ENCODE measurements at regions not wholly inside any gene's neighbourhood (a gene's known extent, or its start where the extent isn't known, plus 50 kb on each side); places are given as distances from the start of the nearest gene placed in this dataset.

DNA sequence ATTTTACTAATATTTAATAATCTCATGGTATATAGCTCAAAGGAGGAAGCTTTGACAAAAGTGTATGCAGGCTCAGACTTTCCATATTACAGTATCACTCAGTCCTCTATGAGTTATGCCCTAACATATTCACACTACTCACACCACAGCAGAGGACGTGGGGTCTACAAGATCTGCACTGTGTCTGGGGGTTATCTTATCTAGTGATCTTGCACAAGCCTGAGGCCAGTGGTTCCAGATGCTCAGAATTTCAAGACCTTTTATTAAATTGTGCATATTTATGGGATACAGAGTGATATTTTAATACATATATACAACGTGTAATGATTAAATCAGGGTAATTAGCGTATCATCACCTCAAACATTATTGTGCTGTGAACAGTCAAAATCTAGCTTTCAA lies 933.1 kb downstream of the SQOR start:
- Histone ChIP-seq H3K9me1 (ENCODE audit: insufficient read depth, low read length) (no peaks in the 10 kb centered on the region), H3K27ac (ENCODE audit: insufficient read depth, low read length) (no peak overlapping the region), H2BK5ac (ENCODE audit: low read depth, low read length, poor library complexity, severe bottlenecking) (no peak overlapping the region), H3K18ac (ENCODE audit: low read depth, low read length) (no peak overlapping the region), H4K8ac (ENCODE audit: low read depth in 2 of 2, low read length in 2 of 2) (no peak overlapping the region), H3K4ac (ENCODE audit: low read depth, low read length) (no peak overlapping the region), H2AK9ac (replicated peaks; ENCODE audit: low read depth, low read length, poor library complexity) (no peak overlapping the region), H3K9ac (ENCODE audit: low read depth, low read length) (no peak overlapping the region), H3K23ac (ENCODE audit: low read depth, low read length) (no peak overlapping the region), H3K14ac (replicated peaks; ENCODE audit: low read depth, low read length) (no peak overlapping the region), H2AFZ (replicated peaks; ENCODE audit: low read length, poor library complexity) (no peak overlapping the region), H3K4me3 (ENCODE audit: insufficient read depth, low read depth, low read length) (no peak overlapping the region), H3K4me2 (ENCODE audit: low read depth, low read length) (no peak overlapping the region), H2BK120ac (ENCODE audit: low read depth, low read length) (no peak overlapping the region), H3K79me1 (ENCODE audit: low read depth in 1 of 2, low read length in 2 of 2) (no peaks in the 10 kb centered on the region), H2BK15ac (ENCODE audit: low read depth, low read length) (no peak overlapping the region), H3K4me1 (ENCODE audit: control insufficient read depth, insufficient read depth, low read length) (no peaks in the 10 kb centered on the region), H3K9me3 (ENCODE audit: control insufficient read depth, insufficient read depth, low read length) (peaks cover 14% of the 10 kb centered on the region), H4K5ac (ENCODE audit: low read depth, low read length) (no peak overlapping the region), H2AK5ac (ENCODE audit: low read depth, low read length) (no peak overlapping the region), H2BK20ac (ENCODE audit: low read depth, low read length) (no peak overlapping the region), H4K20me1 (ENCODE audit: insufficient read depth, low read length) (no peaks in the 10 kb centered on the region), H3K36me3 (ENCODE audit: control insufficient read depth, insufficient read depth, low read length) (no peaks in the 10 kb centered on the region), H4K91ac (ENCODE audit: insufficient read depth, low read depth, low read length) (no peak overlapping the region), H3K56ac (ENCODE audit: extremely low read depth, insufficient read depth, low read length) (no peak overlapping the region), H3K27me3 (ENCODE audit: control insufficient read depth, insufficient read depth, low read length) (no peaks in the 10 kb centered on the region)
- intact Hi-C loops (cut with micrococcal nuclease) (no loop called here), in situ Hi-C loops (cut with MboI; ENCODE audit: low sequenced_read_pairs) (no loop called here), dilution Hi-C loops (cut with HindIII; ENCODE audit: low sequenced_read_pairs, unreplicated experiment) (no loop called here)
- ChIA-PET POLR2A (ENCODE audit: unreplicated experiment) (no interaction called here), CTCF (no interaction called here)
- no peak for TF ChIP-seq NFE2L2 (IDR thresholded peaks at IDR 0.05; ENCODE audit: low read depth, low read length)
- no peak for TF ChIP-seq BHLHE40 (IDR thresholded peaks at IDR 0.05; ENCODE audit: low read depth, low read length)
- TF ChIP-seq, protein P1, sequence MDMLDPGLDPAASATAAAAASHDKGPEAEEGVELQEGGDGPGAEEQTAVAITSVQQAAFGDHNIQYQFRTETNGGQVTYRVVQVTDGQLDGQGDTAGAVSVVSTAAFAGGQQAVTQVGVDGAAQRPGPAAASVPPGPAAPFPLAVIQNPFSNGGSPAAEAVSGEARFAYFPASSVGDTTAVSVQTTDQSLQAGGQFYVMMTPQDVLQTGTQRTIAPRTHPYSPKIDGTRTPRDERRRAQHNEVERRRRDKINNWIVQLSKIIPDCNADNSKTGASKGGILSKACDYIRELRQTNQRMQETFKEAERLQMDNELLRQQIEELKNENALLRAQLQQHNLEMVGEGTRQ (IDR thresholded peaks at IDR 0.05; ENCODE audit: low read depth, low read length) = no peak
- TF ChIP-seq, protein P2, sequence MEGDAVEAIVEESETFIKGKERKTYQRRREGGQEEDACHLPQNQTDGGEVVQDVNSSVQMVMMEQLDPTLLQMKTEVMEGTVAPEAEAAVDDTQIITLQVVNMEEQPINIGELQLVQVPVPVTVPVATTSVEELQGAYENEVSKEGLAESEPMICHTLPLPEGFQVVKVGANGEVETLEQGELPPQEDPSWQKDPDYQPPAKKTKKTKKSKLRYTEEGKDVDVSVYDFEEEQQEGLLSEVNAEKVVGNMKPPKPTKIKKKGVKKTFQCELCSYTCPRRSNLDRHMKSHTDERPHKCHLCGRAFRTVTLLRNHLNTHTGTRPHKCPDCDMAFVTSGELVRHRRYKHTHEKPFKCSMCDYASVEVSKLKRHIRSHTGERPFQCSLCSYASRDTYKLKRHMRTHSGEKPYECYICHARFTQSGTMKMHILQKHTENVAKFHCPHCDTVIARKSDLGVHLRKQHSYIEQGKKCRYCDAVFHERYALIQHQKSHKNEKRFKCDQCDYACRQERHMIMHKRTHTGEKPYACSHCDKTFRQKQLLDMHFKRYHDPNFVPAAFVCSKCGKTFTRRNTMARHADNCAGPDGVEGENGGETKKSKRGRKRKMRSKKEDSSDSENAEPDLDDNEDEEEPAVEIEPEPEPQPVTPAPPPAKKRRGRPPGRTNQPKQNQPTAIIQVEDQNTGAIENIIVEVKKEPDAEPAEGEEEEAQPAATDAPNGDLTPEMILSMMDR (conservative IDR thresholded peaks at IDR 0.05; ENCODE audit: low read depth, low read length) = no peak
- no peak for TF ChIP-seq RCOR1 (IDR thresholded peaks at IDR 0.05; ENCODE audit: insufficient replicate concordance, low read length)
- no peak for TF ChIP-seq CHD1 (IDR thresholded peaks at IDR 0.05; ENCODE audit: low read depth, low read length)
- no peak for TF ChIP-seq CEBPB (IDR thresholded peaks at IDR 0.05; ENCODE audit: low read depth, low read length)
- TF ChIP-seq MAZ (IDR thresholded peaks at IDR 0.05; ENCODE audit: borderline replicate concordance, low read depth, low read length) = no peak
- TF ChIP-seq MAFK (IDR thresholded peaks at IDR 0.05; ENCODE audit: low read depth, low read length) = no peak
- no peak for TF ChIP-seq MXI1 (IDR thresholded peaks at IDR 0.05; ENCODE audit: borderline replicate concordance, low read depth, low read length)
- TF ChIP-seq, protein P3, sequence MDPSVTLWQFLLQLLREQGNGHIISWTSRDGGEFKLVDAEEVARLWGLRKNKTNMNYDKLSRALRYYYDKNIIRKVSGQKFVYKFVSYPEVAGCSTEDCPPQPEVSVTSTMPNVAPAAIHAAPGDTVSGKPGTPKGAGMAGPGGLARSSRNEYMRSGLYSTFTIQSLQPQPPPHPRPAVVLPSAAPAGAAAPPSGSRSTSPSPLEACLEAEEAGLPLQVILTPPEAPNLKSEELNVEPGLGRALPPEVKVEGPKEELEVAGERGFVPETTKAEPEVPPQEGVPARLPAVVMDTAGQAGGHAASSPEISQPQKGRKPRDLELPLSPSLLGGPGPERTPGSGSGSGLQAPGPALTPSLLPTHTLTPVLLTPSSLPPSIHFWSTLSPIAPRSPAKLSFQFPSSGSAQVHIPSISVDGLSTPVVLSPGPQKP (IDR thresholded peaks at IDR 0.05; ENCODE audit: borderline replicate concordance, low read depth, low read length) = no peak
- TF ChIP-seq FOS (IDR thresholded peaks at IDR 0.05; ENCODE audit: low read depth, low read length) = no peak
- no peak for TF ChIP-seq POLR2A (IDR thresholded peaks at IDR 0.05; ENCODE audit: low read depth, low read length)
- no peak for TF ChIP-seq SMC3 (IDR thresholded peaks at IDR 0.05; ENCODE audit: low read depth, low read length)
- no peak for TF ChIP-seq RAD21 (IDR thresholded peaks at IDR 0.05; ENCODE audit: low read length)
- no TSS peak for BruUV-seq (replicated peaks)
- no peak for DNase-seq
- no CpG with 5 or more reads among the region's 3 CpGs for WGBS, 2 experiments (ENCODE audit: extremely low coverage in 2 of 2, insufficient read length in 1 of 2)
- no peak for ATAC-seq (ENCODE audit: low read depth)

All from IMR-90 (cell line).